HL-60/S4 treated with retinoic acid at 250 ng/mL for 4 days and 3 days (cell line): ENCODE measurements at regions not wholly inside any gene's neighbourhood (a gene's known extent, or its start where the extent isn't known, plus 50 kb on each side); places are given as distances from the start of the nearest gene placed in this dataset.

ENCODE experiments used
- in situ Hi-C: fragments of 300-500 bp; cut with MboI; formaldehyde crosslinking; loops from 2 replicates; pipeline ENCODE4 v1.7.0; 2022; ENCODE audit warnings: low sequenced_read_pairs

DNA sequence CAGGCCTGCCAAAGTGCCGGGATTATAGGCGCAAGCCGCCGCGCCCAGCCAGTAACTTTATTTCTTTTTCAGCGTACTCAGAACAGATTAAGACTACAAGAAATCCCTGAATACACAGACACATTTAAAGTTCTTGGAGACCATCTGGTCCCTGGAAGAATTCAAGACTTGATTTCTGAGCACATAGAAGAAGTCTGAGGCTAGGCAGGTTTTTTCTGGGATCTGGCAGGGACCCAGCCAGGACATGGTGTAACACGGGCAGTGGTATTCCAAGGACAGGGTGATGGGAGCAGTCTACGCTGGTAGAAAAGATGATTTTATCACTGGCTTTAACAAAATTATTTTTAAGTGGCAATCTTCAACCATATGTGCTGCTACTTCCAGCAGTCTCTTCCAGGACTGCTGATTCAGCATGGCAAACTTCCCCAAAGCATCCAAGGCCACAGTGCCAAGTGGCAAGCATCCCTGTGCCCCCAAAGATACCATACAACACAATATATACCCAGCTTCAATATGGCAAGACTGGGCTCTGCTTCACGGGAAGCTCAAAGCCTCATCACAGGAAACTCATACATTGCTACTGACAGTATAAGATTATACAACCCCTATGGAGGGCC is 105.2 kb upstream of the OR5AK2 start:
- in situ Hi-C loops: no loop called here

DNA sequence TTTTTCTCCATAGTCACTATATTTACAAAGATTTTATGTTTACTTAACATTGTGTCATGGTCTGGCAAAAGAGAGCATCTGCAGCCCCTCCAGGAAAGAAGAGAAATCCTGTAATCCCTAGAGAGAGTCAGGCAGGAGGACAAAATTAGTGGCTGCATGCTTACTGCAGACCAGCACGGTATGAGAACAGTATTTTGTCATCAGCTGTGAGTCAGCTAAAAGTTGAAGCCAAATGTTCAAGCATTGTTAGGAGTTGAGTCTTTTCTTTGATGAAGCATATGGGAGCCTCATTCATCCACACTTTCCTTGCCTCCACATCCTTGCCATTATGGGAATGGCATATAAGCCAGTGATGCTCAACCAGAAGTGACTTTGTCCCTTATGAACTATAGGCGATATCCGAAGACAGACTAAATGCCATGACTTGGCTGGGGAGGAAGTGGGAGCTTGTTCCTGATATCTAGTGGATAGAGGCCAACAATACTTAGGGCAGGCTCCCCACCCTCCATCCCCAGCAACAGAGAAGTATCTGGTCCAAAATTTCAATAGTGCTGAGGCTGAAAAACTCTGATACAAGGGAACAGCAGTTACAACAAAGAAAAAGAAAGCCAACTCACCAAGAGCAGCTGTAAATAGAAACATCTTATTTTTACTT is 112.0 kb upstream of the OR5AK2 start:
- in situ Hi-C loops: no loop called here

DNA sequence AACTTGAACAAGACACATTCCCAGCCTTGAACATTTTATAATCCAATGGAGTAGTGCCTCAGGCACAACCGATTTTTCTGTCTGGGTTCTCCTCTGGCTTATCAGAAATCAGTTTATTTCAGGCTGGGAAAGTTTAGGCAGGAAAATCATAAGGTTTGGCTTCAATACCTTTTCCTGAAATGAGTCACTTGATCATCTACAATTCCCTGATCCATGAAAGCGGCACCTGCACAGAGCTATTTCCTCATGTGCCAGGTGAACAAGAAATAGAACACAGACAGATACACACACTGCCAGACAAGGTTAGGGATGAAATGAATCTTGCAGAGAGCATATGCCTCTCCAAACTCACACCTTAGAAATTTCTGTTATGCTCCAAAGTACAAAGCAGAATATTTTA is 106.7 kb upstream of the OR9G4 start:
- in situ Hi-C loops: no loop called here

DNA sequence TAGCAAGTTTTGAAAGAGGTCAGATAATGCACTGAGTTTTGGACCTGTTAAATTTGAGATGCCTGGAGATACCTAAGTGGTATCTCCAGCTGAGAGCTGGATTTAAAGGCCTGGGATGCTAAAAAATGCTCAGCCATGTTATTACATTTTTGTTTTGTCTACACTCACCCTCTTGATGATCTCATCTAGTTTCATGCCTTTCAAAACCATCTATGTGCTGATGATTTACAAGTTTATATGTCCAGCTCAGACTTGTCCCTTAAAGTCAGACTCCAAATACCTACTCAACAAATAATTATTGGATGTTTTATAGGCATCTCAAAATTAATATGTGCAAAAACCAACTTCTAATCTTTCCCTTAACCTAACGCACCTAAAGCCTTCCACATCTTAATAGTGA is 103.6 kb upstream of the OR9G4 start:
- in situ Hi-C loops: no loop called here

DNA sequence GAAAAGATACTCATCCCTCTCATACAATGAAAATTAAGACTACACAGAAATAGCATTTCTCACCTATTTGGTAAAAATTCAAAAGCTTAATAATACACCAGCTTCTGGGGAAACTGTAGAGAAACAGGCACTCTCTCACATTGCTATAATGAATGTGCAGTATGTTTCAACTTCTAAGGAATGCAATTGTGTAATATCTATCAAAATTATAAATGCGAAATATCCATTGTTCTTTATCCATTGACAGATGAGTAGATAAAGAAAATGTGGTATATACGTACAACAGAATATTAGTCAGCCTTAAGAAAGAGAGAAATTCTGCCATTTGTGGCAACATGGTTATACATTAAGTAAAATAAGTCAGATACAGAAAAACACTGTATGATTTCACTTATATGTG is 101.4 kb upstream of the OR9G4 start:
- in situ Hi-C loops: loop anchor here (25.0 kb wide), 1 partner anchor 387 kb away; the partner anchor contains the start of gene APLNR

DNA sequence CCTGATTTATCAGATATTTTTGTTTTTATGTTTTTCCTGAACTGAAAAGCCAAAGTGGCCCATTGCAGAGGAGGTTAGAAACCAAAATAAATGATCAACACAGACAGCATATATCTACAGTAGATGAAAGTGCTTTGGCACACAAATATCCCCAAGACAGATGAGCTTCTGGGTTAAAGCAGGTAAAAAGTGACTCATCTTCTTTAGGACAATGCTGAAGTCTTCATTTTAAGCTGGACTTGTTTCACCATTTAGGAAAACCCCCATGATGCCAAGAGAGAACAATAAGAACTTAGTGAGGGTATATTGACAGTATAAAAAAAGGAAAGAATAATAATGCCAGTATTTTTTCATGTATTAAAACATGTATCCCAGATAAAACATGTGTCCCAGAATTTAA is 100.8 kb upstream of the OR9G4 start:
- in situ Hi-C loops: loop anchor here (25.0 kb wide), 1 partner anchor 388 kb away; the partner anchor contains the start of gene APLNR

DNA sequence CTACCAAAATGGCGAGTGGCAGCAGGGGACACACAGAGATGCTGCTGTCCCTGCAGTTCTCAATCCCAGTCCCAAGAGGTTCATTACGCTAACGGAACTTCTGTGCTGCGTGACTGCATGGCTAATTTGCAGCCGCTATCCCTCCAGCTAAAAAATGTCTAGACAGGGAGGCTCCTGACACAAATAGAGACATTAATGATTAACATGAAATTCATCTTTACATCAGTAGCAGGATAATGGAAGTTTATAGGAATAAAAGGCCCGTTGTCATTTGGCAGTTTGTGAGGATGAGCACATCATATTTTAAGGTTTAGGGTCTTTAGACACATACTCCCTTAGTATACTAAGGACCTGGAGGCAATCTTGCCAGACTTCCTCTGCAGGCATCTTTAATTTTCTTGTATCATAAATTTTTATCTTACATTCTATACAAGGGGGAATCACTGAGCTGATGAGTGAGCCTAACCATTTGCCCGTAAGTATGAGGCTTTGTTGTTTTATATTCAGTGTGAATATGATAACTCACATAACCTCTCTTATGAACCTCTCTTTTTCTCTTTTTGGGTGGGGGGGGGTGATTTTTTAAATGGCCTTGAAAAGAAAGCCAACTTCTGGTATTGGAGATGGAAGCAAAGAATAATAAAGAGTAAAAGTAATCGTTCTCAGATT is 99.8 kb upstream of the OR9G4 start:
- in situ Hi-C loops: loop anchor here (25.0 kb wide), 1 partner anchor 389 kb away; the partner anchor contains the start of gene APLNR

DNA sequence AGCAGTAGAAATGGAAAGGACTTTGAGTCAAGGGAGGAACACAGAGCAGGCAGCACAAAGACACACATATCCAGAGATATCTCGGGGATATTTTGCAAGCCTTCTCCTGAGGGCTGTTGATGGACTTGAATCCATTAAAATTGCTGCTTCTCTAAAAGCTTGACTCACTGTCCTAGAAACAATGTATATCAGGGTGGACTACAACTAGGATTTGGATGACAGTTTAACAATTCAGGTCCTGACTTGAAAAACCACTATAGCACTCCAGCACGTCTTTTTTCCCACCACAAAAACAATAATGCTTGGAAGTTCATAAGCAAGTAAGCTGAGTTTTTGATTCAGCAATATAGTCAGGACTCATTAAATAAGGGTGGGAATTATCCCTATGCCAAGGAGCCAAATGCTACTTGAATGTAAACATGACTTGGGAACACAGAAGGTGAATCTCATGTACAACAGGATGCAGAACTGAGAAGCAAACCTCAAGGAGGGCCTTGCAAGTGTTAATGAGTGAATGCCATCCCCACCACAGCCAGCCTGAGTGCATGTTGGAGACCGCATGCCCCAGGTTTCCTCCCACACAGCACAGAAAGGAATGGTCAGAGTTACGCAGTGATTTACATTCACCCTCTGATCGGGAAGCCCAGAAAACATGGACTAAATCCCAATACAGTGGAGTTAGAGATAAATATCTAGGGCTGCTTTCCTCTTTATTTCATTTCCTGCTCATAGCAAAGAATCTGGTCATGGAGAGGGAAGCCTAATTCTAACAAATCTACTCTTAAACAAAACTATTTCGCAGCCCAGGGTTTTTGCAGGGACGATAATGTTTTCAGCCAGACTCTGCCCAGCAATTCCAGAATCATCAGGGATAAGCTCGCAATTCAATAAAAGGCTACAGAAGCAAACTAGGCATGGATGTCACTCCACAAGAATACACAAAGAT is 98.4 kb upstream of the OR9G4 start:
- in situ Hi-C loops: loop anchor here (25.0 kb wide), 1 partner anchor 390 kb away; the partner anchor contains the start of gene APLNR

DNA sequence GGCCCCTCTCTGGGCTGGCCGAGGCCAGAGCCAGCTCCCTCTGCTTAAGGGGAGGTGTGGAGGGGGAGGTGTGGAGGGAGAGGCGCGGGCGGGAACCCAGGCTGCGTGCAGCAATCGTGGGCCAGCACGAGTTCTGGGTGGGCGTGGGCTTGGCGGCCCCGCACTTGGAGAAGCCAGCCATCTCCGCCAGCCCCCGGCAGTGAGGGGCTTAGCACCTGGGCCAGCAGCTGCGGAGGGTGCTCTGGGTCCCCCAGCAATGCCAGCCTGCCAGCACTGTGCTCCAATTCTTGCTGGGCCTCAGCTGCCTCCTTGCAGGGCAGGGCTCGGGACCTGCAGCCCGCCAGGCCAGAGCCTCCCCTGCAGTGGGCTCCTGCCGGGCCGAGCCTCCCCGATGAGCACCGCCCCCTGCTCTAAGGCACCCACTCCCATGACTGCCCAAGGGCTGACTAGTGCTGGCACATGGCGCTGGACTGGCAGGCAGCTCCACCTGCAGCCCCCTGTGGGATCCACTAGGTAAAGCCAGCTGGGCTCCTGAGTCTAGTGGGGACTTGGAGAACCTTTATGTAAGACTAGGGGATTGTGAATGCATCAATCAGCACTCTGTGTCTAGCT is 96.7 kb upstream of the OR9G4 start:
- in situ Hi-C loops: loop anchor here (25.0 kb wide), 1 partner anchor 392 kb away; the partner anchor contains the start of gene APLNR

DNA sequence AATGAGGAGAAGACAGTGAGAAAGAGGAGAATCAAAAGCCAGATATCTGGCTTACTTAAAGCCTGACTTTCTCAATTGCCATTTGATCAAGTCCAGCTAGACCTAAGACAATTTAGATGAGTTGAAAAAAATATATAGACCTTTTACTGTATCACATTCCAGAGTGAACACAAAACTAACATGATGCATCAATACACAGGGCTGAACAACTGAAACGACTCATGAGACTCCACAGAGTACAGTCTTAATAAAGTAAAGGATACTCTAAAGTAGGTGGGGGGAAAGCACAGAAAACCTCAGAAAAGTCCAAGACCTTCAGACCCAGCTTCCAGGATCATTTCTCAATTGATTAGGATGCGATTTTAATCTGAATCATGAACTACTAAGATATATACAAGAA is 95.3 kb upstream of the OR9G4 start:
- in situ Hi-C loops: loop anchor here (25.0 kb wide), 1 partner anchor 393 kb away; the partner anchor contains the start of gene APLNR

DNA sequence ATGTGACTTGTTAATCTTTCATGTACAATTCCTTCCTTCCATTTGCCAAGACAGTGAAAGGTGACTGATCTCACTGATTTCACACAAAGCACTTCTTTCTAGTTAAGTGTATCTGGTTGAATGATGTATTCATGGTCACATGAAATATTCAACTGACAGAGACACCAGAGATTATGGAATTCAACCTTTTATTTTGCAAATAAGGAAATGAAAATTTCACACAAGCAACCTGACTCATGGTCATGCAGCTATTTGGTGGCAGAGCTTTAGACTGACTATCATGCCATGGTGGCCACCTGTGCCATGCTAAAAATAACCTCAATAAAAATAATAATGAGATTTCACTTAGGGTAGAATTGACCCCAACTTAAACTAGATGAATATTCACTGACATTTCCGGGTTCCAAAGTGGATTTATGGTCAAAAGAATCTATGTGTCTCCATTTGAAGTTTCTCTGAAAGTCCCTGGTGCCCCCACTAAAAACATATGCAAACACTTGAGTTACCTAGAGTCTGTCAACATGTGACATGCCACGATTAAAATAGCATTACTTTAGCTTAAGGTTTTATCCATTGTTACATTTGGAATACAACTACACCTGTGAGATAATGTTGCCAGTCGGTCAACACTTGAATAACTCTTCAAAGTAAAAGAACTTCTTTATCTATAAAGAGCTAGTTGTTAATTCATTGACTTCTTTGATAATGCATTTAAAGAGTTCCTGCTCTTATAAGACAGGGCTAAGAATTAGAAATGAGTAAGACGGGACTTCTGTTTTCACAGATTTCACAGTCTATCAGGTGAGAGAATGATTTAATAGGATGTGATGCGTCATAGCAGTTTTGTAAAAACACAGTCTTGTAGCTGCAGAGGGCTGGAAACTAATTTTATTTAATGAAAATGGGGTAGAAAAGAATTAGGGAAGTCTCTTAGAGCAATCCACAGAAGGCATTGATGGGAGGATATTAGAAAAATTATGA is 94.6 kb upstream of the OR9G4 start:
- in situ Hi-C loops: loop anchor here (25.0 kb wide), 1 partner anchor 394 kb away; the partner anchor contains the start of gene APLNR

DNA sequence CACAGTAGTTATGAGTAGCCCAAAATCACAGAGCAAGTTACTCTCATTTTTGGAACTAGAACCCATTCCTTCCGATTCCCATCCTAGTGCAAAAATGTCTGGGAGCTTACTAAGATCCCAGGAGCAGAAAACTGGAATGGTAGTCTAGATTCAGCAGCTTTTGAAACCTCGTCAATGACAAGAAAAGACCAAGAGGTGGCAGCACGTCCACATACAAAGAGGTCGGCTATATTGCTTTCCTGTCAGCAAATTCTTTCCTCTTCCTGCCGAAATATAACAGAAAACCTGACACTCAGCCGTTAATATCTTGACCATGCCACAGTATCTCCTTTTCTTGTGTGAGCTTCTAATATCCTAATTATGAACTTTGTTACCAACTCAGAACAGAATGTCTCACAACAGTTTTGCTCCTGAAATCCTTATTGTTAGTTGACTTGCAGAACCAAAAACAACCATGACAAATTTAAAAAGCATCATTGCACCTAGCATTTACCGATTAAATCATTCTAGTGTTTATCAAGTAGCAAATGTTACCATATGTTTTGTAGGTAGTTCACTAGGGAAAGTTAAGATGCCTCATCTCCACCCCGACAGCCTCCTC is 92.8 kb upstream of the OR9G4 start:
- in situ Hi-C loops: loop anchor here (25.0 kb wide), 1 partner anchor 396 kb away; the partner anchor contains the start of gene APLNR

DNA sequence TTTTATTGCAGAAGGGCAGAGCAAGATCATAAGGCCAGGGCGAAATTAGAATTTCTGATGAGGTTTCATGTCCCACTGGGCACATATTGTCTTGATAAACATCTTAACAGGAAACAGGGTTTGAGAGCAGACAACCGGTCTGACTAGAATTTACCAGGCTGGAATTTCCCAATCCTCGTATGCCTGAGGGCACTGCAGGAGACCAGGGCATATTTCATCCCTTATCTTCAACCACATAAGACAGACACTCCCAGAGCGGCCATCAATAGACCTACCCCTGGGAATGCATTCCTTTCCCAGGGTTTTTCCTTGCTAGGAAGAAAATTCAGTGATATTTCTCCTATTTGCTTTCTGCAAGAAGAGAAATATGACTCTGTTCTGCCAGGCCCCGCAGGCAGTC is 78.9 kb upstream of the OR9G4 start:
- in situ Hi-C loops: loop anchor here (25.0 kb wide), 1 partner anchor 410 kb away; the partner anchor contains the start of gene APLNR

DNA sequence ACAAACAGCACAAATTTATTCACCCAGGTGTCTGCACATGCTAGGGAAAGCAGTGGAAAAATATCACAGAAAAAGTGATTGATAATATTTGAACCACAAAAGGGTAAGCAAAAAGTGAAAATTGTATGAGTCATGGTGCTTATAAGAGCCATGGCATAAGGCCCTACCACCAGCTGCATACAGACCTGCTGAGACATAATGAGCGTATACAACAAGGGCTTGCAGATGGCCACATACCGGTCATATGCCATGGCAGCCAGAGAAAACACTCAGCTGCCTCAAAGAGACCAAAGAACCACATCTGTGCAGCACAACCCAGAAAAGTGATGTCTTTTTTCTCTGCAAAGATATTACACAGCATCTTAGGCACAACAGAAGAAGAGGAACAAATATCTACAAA is 71.4 kb upstream of the OR9G4 start:
- in situ Hi-C loops: no loop called here

DNA sequence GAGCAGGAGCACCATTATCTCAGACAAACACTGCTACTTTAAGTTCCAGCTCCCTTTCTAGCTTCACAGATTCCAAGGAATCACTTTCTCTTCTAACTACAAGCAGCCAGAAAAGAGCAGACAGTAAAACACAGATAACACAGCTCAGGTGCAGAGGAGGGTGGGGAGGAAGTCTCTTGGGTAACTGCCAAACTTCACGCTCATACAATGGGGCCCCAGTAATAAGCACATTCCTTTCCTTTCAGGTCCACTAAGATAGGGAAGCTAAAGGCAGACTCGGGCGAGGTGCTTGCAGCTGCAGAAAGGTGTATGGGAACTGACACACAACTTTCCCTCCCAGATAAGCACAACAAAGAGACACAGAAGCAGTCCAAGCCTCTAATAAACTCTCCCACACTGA is 69.2 kb upstream of the OR9G4 start:
- in situ Hi-C loops: no loop called here

DNA sequence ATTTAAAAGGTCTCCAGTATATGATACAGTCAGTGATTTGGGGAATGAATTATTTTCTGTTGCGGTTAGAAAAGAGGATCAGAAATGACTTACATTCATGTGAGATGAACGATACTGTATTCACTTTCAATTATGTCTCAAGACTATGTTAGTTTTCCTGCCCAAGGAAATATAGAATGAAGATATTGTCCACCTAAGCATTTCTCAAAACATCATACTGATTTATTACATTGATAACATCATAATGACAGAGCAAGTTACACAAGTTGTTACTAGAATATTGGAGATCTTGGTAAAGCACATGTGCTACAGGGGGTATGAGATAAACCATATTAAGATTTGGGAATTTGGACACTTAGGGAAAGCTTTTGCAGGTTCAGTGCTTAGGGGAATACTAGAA is 67.8 kb upstream of the OR9G4 start:
- in situ Hi-C loops: no loop called here

DNA sequence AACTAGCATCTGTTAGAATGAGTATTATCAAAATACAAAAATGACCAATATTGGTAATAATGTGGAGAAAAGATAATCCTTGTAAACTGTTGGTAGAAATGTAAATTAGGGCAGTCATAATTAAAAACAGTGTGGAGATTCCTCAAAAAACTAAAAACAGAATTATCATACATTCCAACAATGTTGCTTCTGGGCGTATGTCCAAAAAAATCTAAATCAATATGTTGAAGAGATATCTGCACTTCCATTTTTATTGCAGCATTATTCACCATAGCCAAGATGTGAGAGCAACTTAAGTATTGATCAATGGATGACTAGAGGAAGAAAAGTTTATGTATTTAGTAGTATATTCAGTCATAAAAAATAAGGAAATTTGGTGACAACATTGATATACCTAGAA is 59.8 kb upstream of the OR9G4 start:
- in situ Hi-C loops: no loop called here

DNA sequence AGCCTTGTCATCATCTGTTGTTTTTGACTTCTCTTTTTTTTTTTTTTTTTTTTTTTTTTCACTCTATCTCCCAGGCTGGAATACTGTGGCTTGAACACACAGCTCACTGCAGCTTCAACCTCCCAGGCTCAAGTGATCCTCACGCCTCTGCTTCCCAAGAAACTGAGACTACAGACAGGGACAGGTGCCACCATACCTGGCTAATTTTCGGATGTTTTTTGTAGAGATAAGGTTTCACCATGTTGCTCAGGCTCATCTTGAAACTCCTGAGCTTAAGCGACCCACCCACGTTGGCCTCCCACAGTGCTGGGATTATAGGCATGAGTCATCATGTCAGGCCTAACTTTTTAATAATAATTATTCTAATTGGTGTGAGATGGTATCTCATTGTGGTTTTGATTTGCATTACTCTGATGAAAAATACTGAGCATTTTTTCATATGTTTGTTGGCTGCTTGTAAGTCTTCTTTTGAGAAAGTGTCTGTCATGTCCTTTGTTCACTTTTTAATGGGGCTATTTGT is 51.3 kb upstream of the OR9G4 start:
- in situ Hi-C loops: no loop called here
